IPS DF 4.7 (cell line): ENCODE measurements at regions not wholly inside any gene's neighbourhood (a gene's known extent, or its start where the extent isn't known, plus 50 kb on each side); places are given as distances from the start of the nearest gene placed in this dataset.

Experiments used
- DNase-seq: peaks from one replicate; pipeline ENCODE4 v3.0.0-alpha.2; 2013; ENCODE audit warnings: low spot score; ENCODE audit errors: extremely low read depth

DNA sequence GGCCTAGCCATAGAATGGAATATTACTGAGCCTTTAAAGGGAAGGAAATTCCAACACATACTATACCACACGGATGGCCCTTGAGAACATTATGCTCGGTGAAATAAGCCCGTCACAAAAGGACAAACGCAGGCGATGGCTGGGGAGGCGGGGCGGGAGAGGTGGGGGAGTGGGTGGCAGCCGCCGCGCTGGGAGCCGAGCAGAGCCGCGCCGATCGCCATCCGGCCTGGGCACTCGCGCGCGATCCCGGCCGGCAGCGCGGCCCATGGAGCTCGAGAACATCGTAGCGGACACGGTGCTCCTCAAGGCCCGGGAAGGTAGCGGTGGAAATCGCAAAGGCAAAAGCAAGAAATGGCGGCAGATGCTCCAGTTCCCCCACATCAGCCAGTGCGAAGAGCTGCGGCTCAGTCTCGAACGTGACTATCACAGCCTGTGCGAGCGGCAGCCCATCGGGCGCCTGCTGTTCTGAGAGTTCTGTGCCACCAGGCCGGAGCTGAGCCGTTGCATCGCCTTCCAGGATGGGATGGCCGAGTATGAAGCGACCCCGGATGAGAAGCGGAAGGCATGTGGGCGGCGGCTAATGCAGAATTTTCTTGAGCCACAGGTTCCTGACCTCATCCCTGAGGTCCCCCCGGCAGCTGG lies 140.1 kb downstream of the ZDHHC20 start:
- no peak for DNase-seq

DNA sequence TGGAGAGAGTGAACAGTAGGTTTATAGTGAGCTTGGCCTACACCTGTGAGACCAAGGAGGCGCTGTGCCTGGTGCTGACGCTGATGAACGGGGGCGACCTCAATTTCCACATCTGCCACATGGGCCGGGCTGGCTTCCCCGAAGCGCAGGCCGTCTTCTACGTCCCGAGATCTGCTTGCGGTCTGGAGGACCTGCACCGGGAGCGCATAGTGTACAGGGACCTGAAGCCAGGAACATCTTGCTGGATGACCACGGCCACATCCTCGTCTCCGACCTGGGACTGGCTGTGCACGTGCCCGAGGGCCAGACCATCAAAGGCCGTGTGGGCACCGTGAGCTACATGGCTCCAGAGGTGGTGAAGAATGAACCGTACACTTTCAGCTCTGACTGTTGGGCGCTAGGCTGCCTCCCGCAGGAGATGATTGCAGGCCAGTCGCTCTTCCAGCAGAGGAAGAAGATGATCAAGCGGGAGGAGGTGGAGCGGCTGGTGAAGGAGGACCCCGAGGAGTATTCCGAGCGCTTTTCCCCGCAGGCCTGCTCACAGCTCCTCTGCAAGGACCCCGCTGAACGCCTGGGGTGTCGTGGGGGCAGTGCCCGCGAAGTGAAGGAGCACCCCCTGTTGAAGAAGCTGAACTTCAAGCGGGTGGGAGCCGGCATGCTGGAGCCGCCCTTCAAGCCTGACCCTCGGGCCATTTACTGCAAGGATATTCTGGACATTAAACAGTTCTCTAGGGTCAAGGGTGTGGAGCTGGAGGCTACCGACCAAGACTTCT lies 139.0 kb downstream of the ZDHHC20 start:
- no peak for DNase-seq

- DNase-seq = no peak
Measured at GRCh38 chr13:21320642-21321034, 138.5 kb downstream of the ZDHHC20 start.

DNA sequence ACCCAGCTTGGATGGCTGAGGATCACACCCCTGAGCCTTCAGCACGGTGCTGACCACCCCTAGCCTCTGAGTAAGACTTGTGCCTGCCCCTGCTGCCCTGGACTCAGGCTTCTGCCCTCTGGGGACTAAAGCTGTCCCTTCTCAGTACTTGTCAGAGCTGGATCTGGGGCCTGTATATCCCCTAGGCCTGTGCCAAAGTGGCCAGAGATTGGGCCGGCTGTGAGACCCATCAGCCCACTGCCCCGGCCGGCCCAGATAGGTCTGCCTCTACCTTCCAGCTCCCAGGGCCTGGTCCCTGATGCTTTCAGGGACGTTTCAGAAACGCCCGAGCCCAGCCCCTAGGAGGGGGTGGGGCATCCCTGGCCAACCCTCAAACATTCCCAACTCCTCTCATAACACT lies 137.8 kb downstream of the ZDHHC20 start:
- no peak for DNase-seq

- DNase-seq = no peak
Measured at GRCh38 chr13:21322327-21322965, 136.7 kb downstream of the ZDHHC20 start.
